ENCODE measurements at regions not wholly inside any gene's neighbourhood (a gene's known extent, or its start where the extent isn't known, plus 50 kb on each side); places are given as distances from the start of the nearest gene placed in this dataset.
"Not testable (repeated sequence)": the region's sequence is repeated elsewhere in the genome, so short reads cannot be mapped to it uniquely, and the experiment has no call there.

GRCh38 chr1:30099587-30100523 is 623.5 kb downstream of the MATN1 start:
- DNase-seq, result no peak

GRCh38 chr1:30097851-30098250 is 625.5 kb downstream of the MATN1 start:
- DNase-seq, result not testable (repeated sequence)

- no peak for DNase-seq
Observed at GRCh38 chr1:30095451-30096025, 627.8 kb downstream of the MATN1 start.

- DNase-seq, result no peak
Observed at GRCh38 chr1:30095051-30095450, 628.3 kb downstream of the MATN1 start.

GRCh38 chr1:30092051-30092858 is 631.1 kb downstream of the MATN1 start:
- no peak for DNase-seq

- no peak for DNase-seq
Observed at GRCh38 chr1:30090162-30090820, 633.1 kb downstream of the MATN1 start.

GRCh38 chr1:30089024-30089430 is 634.4 kb downstream of the MATN1 start:
- no peak for DNase-seq

GRCh38 chr1:30088594-30088993 is 634.8 kb downstream of the MATN1 start:
- DNase-seq, result no peak

GRCh38 chr1:30087465-30087864 is 635.9 kb downstream of the MATN1 start:
- no peak for DNase-seq

- peak; percentile 4 for DNase-seq
Observed at GRCh38 chr1:30085811-30086770, 637.3 kb downstream of the MATN1 start.

GRCh38 chr1:30084909-30085571 is 638.3 kb downstream of the MATN1 start:
- DNase-seq, result no peak

- no peak for DNase-seq
Observed at GRCh38 chr1:30083800-30084464, 639.5 kb downstream of the MATN1 start.

- no peak for DNase-seq
Observed at GRCh38 chr1:30081379-30082102, 641.8 kb downstream of the MATN1 start.

- not testable (repeated sequence) for DNase-seq
Observed at GRCh38 chr1:30075916-30076315, 647.5 kb downstream of the MATN1 start.

- no peak for DNase-seq
Observed at GRCh38 chr1:30068787-30069472, 654.5 kb downstream of the MATN1 start.

- DNase-seq, result no peak
Observed at GRCh38 chr1:30064547-30064946, 658.8 kb downstream of the MATN1 start.

GRCh38 chr1:30063621-30064280 is 659.6 kb downstream of the MATN1 start:
- DNase-seq, result no peak

Measured in CD4-positive, alpha-beta T cell treated with Interleukin-12 subunit alpha and Interleukin-12 subunit beta, for 1 hour (primary cell).